OCI-LY1 (cell line): ENCODE measurements at regions not wholly inside any gene's neighbourhood (a gene's known extent, or its start where the extent isn't known, plus 50 kb on each side); places are given as distances from the start of the nearest gene placed in this dataset.

Experiments used
- EZH2 ChIP-seq: fragments of 200-600 bp; sonication (generic), shearing (Covaris generic); IDR thresholded peaks from 2 replicates; pipeline ENCODE4 v1.8.0; 2017; ENCODE audit warnings: borderline replicate concordance, mixed run types, mild to moderate bottlenecking, antibody characterized with exemption, low read length, moderate library complexity, mixed read lengths
- TF ChIP-seq, protein P1 (sequence below): fragments of 200-600 bp; sonication (generic), shearing (Covaris generic); IDR thresholded peaks from 2 replicates; pipeline ENCODE4 v1.5.1; 2017; ENCODE audit warnings: mild to moderate bottlenecking, antibody characterized with exemption, low read length, moderate library complexity, mixed read lengths

DNA sequence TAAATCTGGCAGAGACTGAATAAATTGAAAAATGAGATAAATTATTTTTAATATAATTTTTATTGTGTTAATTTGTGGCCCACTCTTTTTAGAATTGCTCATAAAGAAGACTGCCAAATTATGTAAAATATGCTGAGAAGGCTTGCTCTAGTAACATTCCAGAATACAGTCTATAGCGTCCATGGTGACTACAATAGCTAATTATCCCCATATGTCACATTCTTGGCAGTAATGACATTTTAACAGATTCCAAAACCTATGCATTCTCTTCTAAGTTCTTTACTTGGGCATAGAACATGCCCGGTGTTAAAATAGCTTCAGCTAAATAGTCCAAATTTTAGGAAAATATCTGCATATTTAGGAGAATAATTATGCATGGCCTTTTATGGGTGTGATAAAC lies 697.0 kb upstream of the SEMA6A start:
- TF ChIP-seq, protein P1, sequence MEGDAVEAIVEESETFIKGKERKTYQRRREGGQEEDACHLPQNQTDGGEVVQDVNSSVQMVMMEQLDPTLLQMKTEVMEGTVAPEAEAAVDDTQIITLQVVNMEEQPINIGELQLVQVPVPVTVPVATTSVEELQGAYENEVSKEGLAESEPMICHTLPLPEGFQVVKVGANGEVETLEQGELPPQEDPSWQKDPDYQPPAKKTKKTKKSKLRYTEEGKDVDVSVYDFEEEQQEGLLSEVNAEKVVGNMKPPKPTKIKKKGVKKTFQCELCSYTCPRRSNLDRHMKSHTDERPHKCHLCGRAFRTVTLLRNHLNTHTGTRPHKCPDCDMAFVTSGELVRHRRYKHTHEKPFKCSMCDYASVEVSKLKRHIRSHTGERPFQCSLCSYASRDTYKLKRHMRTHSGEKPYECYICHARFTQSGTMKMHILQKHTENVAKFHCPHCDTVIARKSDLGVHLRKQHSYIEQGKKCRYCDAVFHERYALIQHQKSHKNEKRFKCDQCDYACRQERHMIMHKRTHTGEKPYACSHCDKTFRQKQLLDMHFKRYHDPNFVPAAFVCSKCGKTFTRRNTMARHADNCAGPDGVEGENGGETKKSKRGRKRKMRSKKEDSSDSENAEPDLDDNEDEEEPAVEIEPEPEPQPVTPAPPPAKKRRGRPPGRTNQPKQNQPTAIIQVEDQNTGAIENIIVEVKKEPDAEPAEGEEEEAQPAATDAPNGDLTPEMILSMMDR, result no peak
- no peak for TF ChIP-seq EZH2
